Astrocyte (in vitro differentiated cells and primary cell): ENCODE measurements at regions not wholly inside any gene's neighbourhood (a gene's known extent, or its start where the extent isn't known, plus 50 kb on each side); places are given as distances from the start of the nearest gene placed in this dataset.

Source experiments
- CTCF ChIP-seq: IDR thresholded peaks from 2 replicates; pipeline ENCODE4 v1.5.1; 2011; ENCODE audit warnings: low read depth, mild to moderate bottlenecking, inconsistent platforms, low read length, moderate library complexity; ENCODE audit not compliant: insufficient read depth
- EZH2 ChIP-seq: IDR thresholded peaks from 2 replicates; pipeline ENCODE4 v1.6.1; 2012; ENCODE audit warnings: mild to moderate bottlenecking, low read length, inconsistent platforms; ENCODE audit not compliant: insufficient read depth

GRCh38 chr20:57083072-57083471 is 183.4 kb downstream of the BMP7 start:
- TF ChIP-seq CTCF (no peak), EZH2 (no peak)
